AG10803 (cell line): ENCODE measurements at regions not wholly inside any gene's neighbourhood (a gene's known extent, or its start where the extent isn't known, plus 50 kb on each side); places are given as distances from the start of the nearest gene placed in this dataset.
"Not testable (repeated sequence)": the region's sequence is repeated elsewhere in the genome, so short reads cannot be mapped to it uniquely, and the experiment has no call there.

Source experiments
- DNase-seq: peaks from one replicate; pipeline ENCODE4 v3.0.0; 2010; ENCODE audit warnings: low read depth
- H3K4me3 ChIP-seq: 2 replicates; pipeline ENCODE4 v1.5.1; 2011; ENCODE audit warnings: mild to moderate bottlenecking, low read length, control low read depth
- CTCF ChIP-seq: conservative IDR thresholded peaks from 2 replicates; pipeline ENCODE4 v1.5.1; 2011; ENCODE audit warnings: mild to moderate bottlenecking, low read length, control low read depth, inconsistent platforms

DNA sequence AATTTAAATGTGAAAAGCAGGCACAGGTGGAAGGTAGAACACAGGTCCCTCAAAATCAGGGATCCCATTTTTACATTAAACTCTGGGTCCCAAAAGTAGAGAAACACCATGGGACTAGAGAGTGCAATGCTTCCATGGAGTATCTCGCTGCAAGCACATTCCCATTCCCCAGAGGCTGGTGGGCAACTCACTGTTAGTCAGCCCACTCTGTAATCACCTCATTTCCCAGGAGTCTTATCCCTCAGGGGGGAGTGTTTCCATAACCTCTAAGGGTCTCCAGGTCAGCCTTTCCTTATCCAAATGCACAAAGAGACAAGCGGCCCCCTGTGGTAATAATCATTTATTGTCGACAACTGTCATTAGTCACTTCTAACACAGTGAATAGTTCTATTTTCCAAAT is 490.1 kb upstream of the LRRC7 start:
- DNase-seq, result no peak
- H3K4me3 ChIP-seq, result no peak overlapping the region
- no peak for TF ChIP-seq CTCF

DNA sequence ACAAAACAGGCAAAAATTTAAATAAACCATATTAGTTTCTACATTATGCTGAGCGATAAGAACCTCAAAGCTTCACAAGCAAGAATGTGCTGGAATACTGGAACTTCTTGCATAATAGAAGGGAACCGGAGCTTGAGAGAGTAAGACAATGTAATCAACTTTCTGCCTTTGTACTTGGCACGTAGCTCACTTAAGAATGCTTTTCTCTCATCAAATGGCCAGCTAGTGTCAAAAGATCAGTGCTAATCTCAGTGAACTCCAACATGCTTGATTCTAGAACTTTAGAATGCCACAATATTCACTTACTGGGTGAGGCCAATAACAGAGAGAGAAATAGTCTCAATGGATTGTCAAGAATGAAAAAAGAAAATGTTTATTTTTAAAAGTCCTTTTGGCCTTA is 486.1 kb upstream of the LRRC7 start:
- DNase-seq, result no peak
- TF ChIP-seq CTCF, result no peak

DNA sequence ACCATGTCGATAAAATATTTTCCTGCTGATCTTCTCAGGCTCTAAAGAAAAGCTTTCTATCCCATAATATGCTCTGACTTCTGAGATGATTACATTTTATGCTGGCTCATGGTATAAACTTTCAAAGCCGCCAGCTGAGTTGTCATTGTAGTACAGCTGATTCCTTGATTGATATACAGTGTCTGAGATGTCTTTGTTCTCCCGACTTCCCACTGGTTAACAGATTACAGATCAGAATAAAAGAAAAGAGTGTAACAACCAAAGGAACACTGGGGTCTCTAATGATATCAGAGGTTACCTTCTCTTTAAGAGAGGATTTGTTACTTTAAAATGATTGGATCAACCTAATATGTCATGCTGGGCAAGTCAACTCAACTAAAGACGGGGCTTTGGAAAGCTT is 485.4 kb upstream of the LRRC7 start:
- H3K4me3 ChIP-seq, result no peak overlapping the region
- DNase-seq, result no peak
- no peak for TF ChIP-seq CTCF

More for the DNA sequence above, 486.1 kb upstream of the LRRC7 start:
- H3K4me3 ChIP-seq, result no peak overlapping the region

GRCh38 chr1:69086148-69086547 is 481.6 kb upstream of the LRRC7 start:
- no peak for TF ChIP-seq CTCF
- no peak for DNase-seq
- H3K4me3 ChIP-seq, result no peak overlapping the region

GRCh38 chr1:69088571-69088970 is 479.2 kb upstream of the LRRC7 start:
- no peak for DNase-seq
- no peak overlapping the region for H3K4me3 ChIP-seq
- TF ChIP-seq CTCF, result no peak

- DNase-seq, result no peak
- TF ChIP-seq CTCF, result no peak
- H3K4me3 ChIP-seq, result no peak overlapping the region
Observed at GRCh38 chr1:69090170-69090569, 477.6 kb upstream of the LRRC7 start.

- DNase-seq, result no peak
- H3K4me3 ChIP-seq, result no peak overlapping the region
- no peak for TF ChIP-seq CTCF
Observed at GRCh38 chr1:69090752-69091151, 477.0 kb upstream of the LRRC7 start.

GRCh38 chr1:69102058-69102457 is 465.7 kb upstream of the LRRC7 start:
- DNase-seq, result not testable (repeated sequence)

More at GRCh38 chr1:69102058-69102457, 465.7 kb upstream of the LRRC7 start:
- not testable (repeated sequence) for H3K4me3 ChIP-seq
